Progenitor cell of endocrine pancreas (in vitro differentiated cells): ENCODE measurements at regions not wholly inside any gene's neighbourhood (a gene's known extent, or its start where the extent isn't known, plus 50 kb on each side); places are given as distances from the start of the nearest gene placed in this dataset.

Source experiments
- DNase-seq: peaks from one replicate; pipeline ENCODE4 v3.0.0; 2021; ENCODE audit warnings: low spot score; ENCODE audit not compliant: unreplicated experiment
- H3K27ac Mint-ChIP-seq: 2 replicates; pipeline ENCODE4 v1.8.0; 2021; ENCODE audit warnings: mild to moderate bottlenecking, moderate library complexity, mixed read lengths
- H3K27me3 Mint-ChIP-seq: 2 replicates; pipeline ENCODE4 v1.8.0; 2021; ENCODE audit warnings: mixed read lengths
- H3K36me3 Mint-ChIP-seq: 2 replicates; pipeline ENCODE4 v1.8.0; 2022; ENCODE audit warnings: mixed read lengths; ENCODE audit not compliant: insufficient read depth
- H3K4me1 Mint-ChIP-seq: 2 replicates; pipeline ENCODE4 v1.8.0; 2021; ENCODE audit warnings: low read depth, mixed read lengths
- H3K4me3 Mint-ChIP-seq: 2 replicates; pipeline ENCODE4 v1.8.0; 2021; ENCODE audit warnings: low read depth, mild to moderate bottlenecking, moderate library complexity, mixed read lengths
- H3K9me3 Mint-ChIP-seq: 2 replicates; pipeline ENCODE4 v1.8.0; 2021; ENCODE audit warnings: low read depth, mixed read lengths
- TF ChIP-seq, protein P1 (sequence below): fragments of 200-600 bp; sonication (generic); IDR thresholded peaks from one replicate; pipeline ENCODE4 v1.5.0; 2021; ENCODE audit warnings: antibody characterized with exemption, mild to moderate bottlenecking; ENCODE audit not compliant: unreplicated experiment

DNA sequence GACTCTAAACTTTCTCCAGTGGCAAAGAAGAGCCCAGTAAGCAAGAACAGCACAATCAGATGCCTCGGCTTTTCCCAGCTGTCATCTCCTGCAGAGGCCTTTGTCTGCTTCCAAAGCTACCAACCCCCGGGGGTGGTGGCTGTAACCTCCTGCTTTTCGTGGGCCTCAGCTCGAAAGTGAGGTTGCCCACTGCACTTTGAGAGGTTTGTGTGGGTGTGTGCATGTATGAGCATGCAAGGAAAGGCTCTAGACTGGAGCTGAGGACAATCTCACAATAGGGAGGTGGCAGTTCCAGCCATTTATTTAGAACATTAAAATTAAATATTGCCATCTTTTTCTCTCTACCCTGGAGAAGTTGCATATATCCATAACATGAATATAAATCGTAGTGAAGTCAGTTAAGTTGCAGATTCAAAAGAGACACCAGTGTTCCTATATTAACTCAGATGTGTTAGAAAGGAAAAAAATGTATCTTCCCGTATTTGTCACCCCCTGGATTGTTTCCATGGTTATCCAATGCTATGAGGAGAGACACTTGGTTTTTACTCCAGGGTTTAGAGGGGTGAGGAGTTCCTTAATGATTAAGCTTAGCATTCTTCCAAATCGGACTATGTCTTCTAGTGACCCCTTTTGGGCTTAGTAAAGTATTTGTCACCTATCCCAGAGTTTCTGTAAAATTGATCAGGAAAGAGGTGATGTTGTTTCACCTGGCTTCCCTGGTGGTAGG lies 781.1 kb downstream of the INHBA start:
- H3K9me3 Mint-ChIP-seq, result no peaks in the 10 kb centered on the region
- H3K4me3 Mint-ChIP-seq, result no peak overlapping the region
- DNase-seq, result no peak
- H3K27me3 Mint-ChIP-seq, result no peaks in the 10 kb centered on the region
- TF ChIP-seq, protein P1, sequence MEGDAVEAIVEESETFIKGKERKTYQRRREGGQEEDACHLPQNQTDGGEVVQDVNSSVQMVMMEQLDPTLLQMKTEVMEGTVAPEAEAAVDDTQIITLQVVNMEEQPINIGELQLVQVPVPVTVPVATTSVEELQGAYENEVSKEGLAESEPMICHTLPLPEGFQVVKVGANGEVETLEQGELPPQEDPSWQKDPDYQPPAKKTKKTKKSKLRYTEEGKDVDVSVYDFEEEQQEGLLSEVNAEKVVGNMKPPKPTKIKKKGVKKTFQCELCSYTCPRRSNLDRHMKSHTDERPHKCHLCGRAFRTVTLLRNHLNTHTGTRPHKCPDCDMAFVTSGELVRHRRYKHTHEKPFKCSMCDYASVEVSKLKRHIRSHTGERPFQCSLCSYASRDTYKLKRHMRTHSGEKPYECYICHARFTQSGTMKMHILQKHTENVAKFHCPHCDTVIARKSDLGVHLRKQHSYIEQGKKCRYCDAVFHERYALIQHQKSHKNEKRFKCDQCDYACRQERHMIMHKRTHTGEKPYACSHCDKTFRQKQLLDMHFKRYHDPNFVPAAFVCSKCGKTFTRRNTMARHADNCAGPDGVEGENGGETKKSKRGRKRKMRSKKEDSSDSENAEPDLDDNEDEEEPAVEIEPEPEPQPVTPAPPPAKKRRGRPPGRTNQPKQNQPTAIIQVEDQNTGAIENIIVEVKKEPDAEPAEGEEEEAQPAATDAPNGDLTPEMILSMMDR, result no peak
- H3K36me3 Mint-ChIP-seq, result no peaks in the 10 kb centered on the region
- H3K4me1 Mint-ChIP-seq, result no peaks in the 10 kb centered on the region
- H3K27ac Mint-ChIP-seq, result no peak overlapping the region

DNA sequence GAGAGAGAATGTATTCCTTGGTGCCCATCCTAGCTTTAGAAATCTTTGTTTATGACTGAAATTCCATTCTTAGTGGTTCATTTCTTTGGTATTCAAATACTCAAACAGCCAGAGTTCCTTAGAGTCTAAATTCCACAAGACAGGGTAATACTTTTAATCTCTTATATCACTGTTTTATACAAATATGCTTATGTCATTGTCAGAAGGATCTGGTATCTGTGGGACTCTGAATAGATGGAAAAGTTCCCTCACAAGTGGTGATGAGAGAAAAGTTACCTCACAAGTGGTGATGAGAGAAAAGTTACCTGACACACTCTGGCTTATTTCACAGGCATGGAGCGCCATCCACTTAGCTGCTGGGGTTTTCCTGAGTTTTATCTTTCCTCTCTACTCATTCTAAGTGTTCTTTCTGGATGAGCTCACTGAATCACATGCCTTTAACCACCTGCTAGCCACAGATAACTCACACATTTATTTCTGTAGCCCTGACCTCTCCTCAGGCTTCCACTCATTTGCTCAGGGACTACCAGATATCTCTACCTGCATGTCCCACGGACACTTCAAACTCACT lies 784.0 kb downstream of the SUGCT start:
- Mint-ChIP-seq H3K27ac (no peak overlapping the region), H3K9me3 (no peaks in the 10 kb centered on the region), H3K4me3 (no peak overlapping the region), H3K4me1 (no peaks in the 10 kb centered on the region), H3K27me3 (no peaks in the 10 kb centered on the region), H3K36me3 (no peaks in the 10 kb centered on the region)
- TF ChIP-seq, protein P1, result no peak
- no peak for DNase-seq

DNA sequence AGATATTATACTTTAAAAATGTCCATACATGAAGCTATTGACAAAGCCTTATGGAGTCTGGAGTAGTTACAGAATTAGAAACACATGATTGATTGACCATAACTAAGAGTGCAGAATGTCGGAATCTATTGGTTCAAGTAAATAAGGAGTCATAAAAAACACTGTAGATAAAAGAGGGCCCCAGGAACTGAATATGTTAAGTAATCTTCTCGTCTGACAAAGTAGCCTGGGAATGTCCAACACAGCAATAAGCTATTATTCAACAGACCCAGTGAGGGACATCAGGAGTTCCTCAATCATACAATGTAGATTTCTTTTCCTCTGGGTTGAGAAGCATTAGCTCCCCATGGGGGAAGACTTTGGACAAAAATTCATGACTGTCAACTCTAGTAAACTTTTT lies 782.0 kb downstream of the SUGCT start:
- H3K36me3 Mint-ChIP-seq, result no peaks in the 10 kb centered on the region
- TF ChIP-seq, protein P1, result no peak

DNA sequence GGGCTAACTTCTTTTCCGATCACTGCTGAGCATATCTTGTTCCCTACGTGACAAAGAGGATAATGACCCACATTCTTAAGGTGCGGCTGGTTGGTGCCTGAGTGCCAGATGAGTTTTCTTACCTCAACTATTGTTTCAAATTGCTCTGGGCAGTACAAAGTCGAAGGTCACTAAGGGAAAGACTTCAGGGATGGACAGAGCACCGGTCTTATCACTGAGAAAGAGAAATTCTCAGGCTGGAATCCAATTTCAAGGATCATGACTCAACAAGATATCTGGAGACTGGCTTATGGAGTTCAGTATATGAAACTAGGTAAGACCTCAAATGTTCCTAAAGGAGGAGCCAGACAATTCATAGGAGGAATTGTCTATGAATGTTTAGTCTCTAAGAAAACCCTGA lies 780.3 kb downstream of the SUGCT start:
- H3K27ac Mint-ChIP-seq, result no peak overlapping the region
- TF ChIP-seq, protein P1, result no peak
- no peaks in the 10 kb centered on the region for H3K4me1 Mint-ChIP-seq
- no peaks in the 10 kb centered on the region for H3K36me3 Mint-ChIP-seq
- no peaks in the 10 kb centered on the region for H3K9me3 Mint-ChIP-seq
- H3K27me3 Mint-ChIP-seq, result no peaks in the 10 kb centered on the region
- H3K4me3 Mint-ChIP-seq, result no peak overlapping the region
- no peak for DNase-seq

More for the DNA sequence above, 782.0 kb downstream of the SUGCT start:
- no peak overlapping the region for H3K27ac Mint-ChIP-seq
- H3K4me3 Mint-ChIP-seq, result no peak overlapping the region
- H3K9me3 Mint-ChIP-seq, result no peaks in the 10 kb centered on the region
- no peak for DNase-seq
- no peaks in the 10 kb centered on the region for H3K4me1 Mint-ChIP-seq
- no peaks in the 10 kb centered on the region for H3K27me3 Mint-ChIP-seq
